ENCODE measurements at regions not wholly inside any gene's neighbourhood (a gene's known extent, or its start where the extent isn't known, plus 50 kb on each side); places are given as distances from the start of the nearest gene placed in this dataset.

- DNase-seq (ENCODE audit: extremely low read depth, low read depth): no peak
Measured at GRCh38 chr1:185581961-185582725, 152.0 kb upstream of the HMCN1 start.

DNA sequence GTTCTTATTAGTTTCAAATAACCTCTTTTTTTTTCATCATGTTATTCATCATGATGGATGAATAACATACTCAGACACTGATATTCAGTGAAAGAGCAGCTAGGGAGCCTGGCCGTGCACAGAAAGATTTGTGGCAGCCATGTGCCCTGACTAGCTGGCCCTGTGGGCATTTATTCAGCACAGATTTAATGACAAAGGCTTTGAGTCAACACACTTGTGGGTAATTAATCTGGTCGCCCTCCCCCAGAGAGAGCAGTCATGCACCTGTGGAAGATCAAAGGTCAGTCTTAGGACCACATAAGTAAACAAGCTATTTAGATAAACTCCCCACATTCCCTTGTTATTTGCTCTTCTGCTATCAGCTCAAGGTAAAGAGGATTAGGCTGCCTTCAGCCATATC lies 153.2 kb upstream of the HMCN1 start:
- no peak for DNase-seq (ENCODE audit: extremely low read depth, low read depth)

DNA sequence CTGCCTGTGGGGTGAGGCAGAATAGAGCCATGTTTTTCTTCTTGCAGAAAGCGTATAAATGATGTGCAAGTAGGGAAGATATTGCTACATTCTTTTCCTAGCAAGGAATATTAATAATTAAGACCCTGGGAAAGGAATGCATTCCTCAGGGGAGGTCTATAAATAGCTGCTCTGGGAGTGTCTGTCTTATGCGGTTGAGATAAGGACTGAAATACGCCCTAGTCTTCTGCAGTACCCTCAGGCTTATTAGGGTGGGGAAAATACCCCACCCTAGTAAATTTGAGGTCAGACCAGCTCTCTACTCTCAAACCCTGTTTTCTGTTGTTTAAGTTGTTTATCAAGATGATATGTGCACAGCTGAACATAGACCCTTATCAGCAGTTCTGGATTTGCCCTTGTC lies 155.9 kb upstream of the HMCN1 start:
- DNase-seq (ENCODE audit: extremely low read depth, low read depth): no peak

DNA sequence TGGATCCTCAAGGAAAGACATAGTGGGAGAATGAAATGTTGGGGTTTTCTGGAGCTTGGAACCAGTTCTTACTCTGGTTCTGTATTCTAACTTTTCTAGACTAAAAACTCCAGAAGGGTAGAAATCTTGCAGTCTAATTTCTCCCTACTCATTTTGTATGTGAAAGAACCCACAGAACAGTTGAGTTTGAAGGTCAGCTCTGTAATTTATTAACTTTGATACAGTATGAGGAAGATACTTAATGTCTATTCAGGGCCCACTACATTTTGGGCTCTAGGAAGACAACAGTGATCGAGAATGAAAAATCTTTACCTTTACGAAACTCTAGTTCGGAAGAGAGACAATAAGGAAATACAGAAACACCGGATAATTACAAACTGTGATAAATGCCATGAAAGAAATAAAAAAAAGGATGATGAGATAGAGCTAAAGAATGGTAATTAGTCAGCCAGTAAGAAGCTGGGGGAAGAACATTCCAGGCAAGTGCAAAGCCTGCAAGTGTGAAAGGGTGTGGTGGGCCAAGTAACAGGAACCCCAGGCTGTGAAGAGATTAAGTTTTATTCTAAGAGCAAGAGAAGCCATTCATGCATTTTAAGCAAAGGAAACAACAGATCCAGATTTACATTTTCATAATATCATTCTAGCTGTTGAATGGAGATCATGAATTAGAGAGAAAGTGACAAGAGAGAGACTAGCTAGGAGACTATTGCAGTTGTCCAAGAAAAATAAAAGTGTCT lies 159.9 kb upstream of the HMCN1 start:
- DNase-seq (ENCODE audit: extremely low read depth, low read depth): no peak

DNA sequence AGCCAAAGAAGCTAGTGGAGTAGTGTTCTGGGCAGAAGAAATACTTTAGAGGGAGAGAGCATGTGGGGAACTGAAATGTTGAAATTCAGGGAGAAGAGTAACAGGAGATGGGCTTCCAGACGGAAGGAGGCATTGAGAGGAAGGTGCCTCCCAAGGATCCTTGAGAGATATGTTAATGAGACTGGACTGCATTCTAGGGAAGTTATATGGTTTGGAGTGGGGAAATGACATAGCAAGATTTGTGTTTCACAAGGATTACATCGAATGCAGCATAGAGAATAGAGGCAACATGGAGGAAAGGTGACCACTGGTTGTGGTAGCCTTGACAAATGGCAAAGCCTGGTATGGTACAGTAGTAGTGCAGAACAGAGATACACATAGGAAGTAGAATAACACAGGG lies 160.5 kb upstream of the HMCN1 start:
- no peak for DNase-seq (ENCODE audit: extremely low read depth, low read depth)

- DNase-seq (ENCODE audit: extremely low read depth, low read depth): no peak
Measured at GRCh38 chr1:185573162-185573561, 161.0 kb upstream of the HMCN1 start.

DNA sequence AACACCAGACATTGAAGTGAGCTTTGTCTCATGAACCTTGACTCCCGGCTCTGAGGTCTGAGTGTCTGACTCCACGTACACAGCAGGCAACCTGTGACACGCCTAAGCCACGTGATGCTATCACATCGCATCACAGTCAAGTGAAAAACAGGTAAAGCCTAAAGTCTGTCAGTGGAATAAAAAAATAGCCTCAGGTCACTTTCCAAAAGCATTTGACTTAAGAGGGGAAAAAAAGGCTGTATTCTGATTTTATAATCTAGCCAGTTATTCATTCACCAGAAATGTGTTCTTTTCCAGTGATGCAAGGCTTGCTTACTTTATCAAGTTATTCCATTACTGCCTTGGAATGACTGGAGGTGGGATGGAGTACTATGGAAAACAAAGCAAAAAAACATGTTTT lies 163.2 kb upstream of the HMCN1 start:
- DNase-seq (ENCODE audit: extremely low read depth, low read depth): no peak

GRCh38 chr1:185568155-185569123 lies 165.8 kb upstream of the HMCN1 start:
- no peak for DNase-seq (ENCODE audit: extremely low read depth, low read depth)

GRCh38 chr1:185567440-185567839 lies 166.8 kb upstream of the HMCN1 start:
- DNase-seq (ENCODE audit: extremely low read depth, low read depth): no peak

DNA sequence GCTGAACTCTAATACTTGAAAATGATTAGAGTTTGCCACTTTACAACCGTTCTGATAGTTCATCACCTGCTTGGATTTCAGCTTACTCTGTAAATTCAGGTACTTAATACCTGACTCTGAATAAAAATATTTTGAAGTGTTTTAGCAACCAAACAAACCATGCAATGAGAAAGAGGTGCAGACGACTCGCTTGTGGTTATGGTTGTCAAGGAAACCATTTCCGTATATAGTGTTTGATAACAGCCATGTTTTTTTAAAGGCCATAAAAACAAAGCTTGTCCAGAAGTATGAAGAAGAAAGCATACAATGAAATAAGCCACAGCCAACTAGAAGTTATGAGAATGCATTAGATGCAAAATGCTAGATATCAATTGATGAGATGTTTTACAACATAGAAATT lies 167.2 kb upstream of the HMCN1 start:
- no peak for DNase-seq (ENCODE audit: extremely low read depth, low read depth)

DNA sequence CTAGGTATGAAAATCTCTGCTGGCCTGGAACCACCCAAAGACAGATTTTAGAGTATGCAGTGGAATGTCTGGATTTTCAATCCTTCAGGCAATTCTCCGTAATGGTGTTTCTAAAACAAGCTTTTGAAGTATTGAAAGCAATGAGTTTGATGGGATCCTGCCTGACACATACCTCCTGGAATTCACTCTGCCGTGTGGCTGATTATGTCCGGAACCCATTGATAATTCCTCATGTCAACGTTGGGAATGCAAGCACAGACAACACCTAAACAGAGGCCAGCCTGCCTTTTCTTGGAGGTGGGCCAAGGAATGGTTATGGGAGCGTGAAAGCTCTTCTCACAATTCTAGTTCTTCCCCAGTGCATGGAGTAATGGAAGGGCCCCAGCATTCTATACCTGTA lies 168.9 kb upstream of the HMCN1 start:
- no peak for DNase-seq (ENCODE audit: extremely low read depth, low read depth)

- DNase-seq (ENCODE audit: extremely low read depth, low read depth): no peak
Measured at GRCh38 chr1:185564816-185565215, 169.4 kb upstream of the HMCN1 start.

- DNase-seq (ENCODE audit: extremely low read depth, low read depth): no peak
Measured at GRCh38 chr1:185562461-185563359, 171.5 kb upstream of the HMCN1 start.

- DNase-seq (ENCODE audit: extremely low read depth, low read depth): no peak
Measured at GRCh38 chr1:185561629-185562028, 172.6 kb upstream of the HMCN1 start.

DNA sequence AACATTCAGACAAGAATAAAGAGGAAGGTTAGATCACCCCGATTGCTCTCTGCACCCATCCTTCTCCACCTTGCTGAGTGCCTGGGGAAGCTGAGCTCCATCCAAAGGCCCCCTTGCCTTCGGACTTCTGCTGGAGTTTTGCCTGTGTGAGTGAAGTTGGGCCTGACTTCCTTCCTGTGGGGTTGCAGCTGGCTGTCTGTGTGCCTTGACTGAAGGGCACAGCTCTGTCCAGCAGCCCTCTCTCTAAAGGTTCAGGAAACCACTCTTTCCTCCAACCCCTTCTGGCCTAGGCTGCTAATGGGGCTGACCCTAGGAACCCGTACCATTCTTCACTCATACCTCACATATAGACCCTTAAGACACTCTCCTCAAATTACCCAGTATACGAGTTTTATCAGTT lies 173.4 kb upstream of the HMCN1 start:
- DNase-seq (ENCODE audit: extremely low read depth, low read depth): no peak

GRCh38 chr1:185559684-185560331 lies 174.4 kb upstream of the HMCN1 start:
- peak; percentile 31 for DNase-seq (ENCODE audit: extremely low read depth, low read depth)

DNA sequence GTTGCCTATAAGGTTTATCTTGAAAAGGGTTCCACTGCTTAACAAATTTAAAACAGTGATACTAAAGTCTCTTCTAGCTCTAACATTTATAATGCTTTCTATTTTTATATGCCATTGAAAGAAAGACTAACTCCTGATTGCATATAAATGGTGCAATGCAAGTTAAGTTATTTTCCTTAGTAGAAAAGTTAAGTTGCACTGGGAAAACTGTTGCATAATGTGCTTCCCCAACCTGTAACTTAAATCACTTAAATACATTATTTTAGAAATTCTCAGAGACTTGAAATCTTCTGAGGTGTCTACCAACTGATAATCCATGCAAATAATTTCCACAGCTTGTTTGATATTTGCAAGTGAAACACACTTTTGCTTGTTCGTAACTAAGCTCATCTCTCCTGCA lies 175.0 kb upstream of the HMCN1 start:
- DNase-seq (ENCODE audit: extremely low read depth, low read depth): no peak

GRCh38 chr1:185556561-185556960 lies 177.6 kb upstream of the HMCN1 start:
- no peak for DNase-seq (ENCODE audit: extremely low read depth, low read depth)

- no peak for DNase-seq (ENCODE audit: extremely low read depth, low read depth)
Measured at GRCh38 chr1:185555743-185556142, 178.4 kb upstream of the HMCN1 start.

DNA sequence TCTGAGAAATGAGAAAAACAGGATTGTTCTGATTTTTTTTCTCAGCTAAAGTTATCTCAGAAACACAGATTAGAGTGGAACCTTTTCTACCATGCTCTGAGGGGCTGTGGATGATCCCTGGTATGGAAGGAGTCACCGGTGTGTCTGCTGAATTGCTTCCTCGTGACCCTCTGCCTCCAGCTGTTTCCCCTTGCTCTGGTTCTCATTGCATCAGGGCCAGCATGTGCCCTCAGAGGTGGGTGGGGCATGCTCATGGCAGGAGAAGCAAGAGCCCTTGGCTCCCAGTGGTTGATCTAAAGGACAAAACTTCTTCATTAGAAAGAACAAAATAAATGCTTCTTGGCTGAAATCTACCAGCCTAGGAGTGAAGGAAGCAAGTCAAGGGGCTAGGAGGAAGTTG lies 183.2 kb upstream of the HMCN1 start:
- no peak for DNase-seq (ENCODE audit: extremely low read depth, low read depth)

All from NCI-H460 (cell line).